NB4 (cell line): ENCODE measurements at regions not wholly inside any gene's neighbourhood (a gene's known extent, or its start where the extent isn't known, plus 50 kb on each side); places are given as distances from the start of the nearest gene placed in this dataset.

ENCODE experiments used
- DNase-seq: peaks from one replicate; pipeline ENCODE4 v3.0.0; 2010; ENCODE audit warnings: low read depth
- H3K4me3 ChIP-seq: one replicate; pipeline ENCODE4 v1.5.1; 2011; ENCODE audit warnings: mild to moderate bottlenecking, low read depth, low read length, moderate library complexity
- MYC ChIP-seq: IDR thresholded peaks from 2 replicates; pipeline ENCODE4 v1.6.1; 2011; ENCODE audit warnings: low read depth, low read length
- POLR2A ChIP-seq: IDR thresholded peaks from 2 replicates; pipeline ENCODE4 v1.6.1; 2011; ENCODE audit warnings: mild to moderate bottlenecking; ENCODE audit not compliant: insufficient read length; ENCODE audit errors: extremely low read depth
- TF ChIP-seq, protein P1 (sequence below): IDR thresholded peaks from one replicate; pipeline ENCODE4 v1.5.1; 2012; ENCODE audit warnings: low read depth, low read length
- TF ChIP-seq, protein P2 (sequence below): IDR thresholded peaks from 2 replicates; pipeline ENCODE4 v1.6.1; 2011; ENCODE audit warnings: low read depth, low read length

DNA sequence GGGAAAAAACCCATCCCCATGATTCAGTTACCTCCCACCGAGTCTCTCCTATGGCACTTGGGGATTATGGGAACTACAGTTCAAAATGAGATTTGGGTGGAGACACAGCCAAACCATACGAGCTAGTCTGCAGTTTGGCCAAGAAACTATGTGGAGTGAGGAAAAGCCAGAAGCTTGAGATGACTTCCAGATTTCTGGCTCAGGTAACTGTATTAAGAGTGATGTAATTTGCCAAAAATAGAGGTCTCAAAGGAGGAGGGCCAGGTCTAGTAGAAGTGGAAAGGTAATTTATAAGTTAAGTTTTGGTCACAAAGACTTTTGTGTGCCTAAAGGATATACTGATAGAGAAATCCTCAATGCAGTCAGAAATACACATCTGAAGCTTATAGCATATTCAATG, 279.7 kb upstream of the MGMT start:
- DNase-seq = no peak
- H3K4me3 ChIP-seq = no peak overlapping the region
- no peak for TF ChIP-seq POLR2A
- no peak for TF ChIP-seq MYC
- TF ChIP-seq, protein P1, sequence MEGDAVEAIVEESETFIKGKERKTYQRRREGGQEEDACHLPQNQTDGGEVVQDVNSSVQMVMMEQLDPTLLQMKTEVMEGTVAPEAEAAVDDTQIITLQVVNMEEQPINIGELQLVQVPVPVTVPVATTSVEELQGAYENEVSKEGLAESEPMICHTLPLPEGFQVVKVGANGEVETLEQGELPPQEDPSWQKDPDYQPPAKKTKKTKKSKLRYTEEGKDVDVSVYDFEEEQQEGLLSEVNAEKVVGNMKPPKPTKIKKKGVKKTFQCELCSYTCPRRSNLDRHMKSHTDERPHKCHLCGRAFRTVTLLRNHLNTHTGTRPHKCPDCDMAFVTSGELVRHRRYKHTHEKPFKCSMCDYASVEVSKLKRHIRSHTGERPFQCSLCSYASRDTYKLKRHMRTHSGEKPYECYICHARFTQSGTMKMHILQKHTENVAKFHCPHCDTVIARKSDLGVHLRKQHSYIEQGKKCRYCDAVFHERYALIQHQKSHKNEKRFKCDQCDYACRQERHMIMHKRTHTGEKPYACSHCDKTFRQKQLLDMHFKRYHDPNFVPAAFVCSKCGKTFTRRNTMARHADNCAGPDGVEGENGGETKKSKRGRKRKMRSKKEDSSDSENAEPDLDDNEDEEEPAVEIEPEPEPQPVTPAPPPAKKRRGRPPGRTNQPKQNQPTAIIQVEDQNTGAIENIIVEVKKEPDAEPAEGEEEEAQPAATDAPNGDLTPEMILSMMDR = no peak
- TF ChIP-seq, protein P2, sequence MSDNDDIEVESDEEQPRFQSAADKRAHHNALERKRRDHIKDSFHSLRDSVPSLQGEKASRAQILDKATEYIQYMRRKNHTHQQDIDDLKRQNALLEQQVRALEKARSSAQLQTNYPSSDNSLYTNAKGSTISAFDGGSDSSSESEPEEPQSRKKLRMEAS = no peak

DNA sequence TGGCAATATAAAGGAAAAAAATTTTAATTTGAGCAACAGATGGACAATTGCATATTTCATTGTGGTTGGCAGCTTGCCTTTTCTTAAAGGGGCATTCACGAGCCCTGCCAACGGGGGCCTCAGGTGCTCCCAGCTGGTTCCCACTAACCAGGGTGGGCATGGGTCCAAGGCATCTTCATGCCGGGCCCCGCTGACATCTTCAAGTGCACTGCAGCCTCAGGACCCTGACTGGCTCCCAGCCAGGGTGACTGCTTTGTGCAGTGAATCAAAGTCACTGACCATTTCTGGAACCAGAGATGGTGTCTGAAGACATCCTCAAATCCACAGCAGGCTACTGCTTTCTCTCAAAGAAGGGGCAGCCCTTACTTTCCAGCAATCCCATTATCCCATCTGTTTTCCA, 275.2 kb upstream of the MGMT start:
- no peak for TF ChIP-seq POLR2A
- no peak for TF ChIP-seq MYC
- TF ChIP-seq, protein P1 = no peak
- TF ChIP-seq, protein P2 = no peak
- H3K4me3 ChIP-seq = no peak overlapping the region
- DNase-seq = no peak

DNA sequence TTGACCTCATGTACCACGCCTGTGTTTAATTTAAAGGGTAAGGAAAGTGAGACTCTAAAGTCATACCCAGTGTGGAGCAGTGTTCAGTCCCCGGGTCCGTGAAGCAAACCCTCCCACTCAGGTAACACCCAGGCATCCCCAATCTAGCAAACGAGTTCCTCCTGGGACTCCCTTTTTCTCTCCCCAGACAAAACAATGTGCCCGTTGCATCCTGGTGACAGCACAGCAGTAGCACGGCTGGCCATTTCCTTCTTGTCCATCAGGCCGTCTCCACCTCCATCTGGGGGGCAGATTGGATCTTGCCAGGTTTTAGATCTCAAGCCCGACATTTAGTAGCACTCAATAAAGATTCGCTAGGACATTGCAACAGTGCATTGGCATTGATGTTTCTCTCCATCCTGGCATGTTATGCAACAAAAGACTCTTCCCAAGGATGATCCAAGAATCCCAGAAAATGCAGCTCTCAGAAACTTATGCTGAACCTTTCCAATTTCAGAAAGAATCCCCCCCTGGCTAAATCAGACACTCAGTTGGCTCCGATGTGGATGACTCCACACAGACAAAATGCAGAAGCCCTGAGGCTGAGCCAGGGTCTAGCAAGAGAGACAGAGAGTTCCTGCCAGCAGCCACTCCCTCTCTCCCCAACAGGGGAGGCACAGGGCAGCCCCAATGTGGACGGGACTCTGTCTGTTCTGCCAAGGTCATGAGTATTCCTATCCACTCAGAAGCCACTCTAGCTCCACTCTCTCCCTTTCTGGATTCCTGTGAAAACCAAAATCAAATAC, 274.5 kb upstream of the MGMT start:
- TF ChIP-seq, protein P1 = no peak
- no peak for TF ChIP-seq POLR2A
- no peak for TF ChIP-seq MYC
- TF ChIP-seq, protein P2 = no peak
- DNase-seq = no peak
- no peak overlapping the region for H3K4me3 ChIP-seq

- TF ChIP-seq POLR2A = no peak
- TF ChIP-seq, protein P1 = no peak
- no peak for TF ChIP-seq MYC
- TF ChIP-seq, protein P2 = no peak
- H3K4me3 ChIP-seq = no peak overlapping the region
- peak; percentile 18 for DNase-seq
Measured at GRCh38 chr10:129193148-129193547, 273.9 kb upstream of the MGMT start.

DNA sequence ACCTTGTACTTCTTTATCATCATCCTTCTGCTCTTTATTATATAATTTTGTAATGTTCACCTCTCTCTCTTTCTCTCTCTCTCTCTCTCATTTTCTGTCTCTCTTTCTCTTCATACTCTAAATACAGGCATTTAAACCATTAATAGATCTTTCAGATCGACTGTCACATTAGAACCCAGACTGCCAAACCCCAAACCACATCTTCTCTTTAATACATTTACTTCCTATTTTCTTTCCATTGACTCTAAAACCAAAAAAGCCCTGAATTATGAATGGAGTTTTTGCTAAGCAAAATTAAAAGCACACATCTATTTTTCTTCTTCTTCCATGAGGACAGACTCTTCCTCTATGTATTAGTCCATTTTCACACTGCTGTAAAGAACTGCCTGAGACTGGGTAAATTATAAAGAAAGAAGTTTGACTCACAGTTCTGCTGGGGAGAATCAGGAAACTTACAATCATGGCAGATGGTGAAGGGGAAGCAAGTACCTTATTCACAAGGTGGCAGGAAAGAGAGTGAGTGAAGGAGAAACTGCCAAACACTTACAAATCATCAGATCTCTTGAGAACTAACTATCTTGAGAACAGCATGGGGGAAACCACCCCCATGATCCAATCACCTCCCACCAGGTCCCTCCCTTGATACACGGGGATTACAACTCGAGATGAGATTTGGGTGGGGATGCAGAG, 272.7 kb upstream of the MGMT start:
- H3K4me3 ChIP-seq = no peak overlapping the region
- no peak for DNase-seq
- TF ChIP-seq, protein P1 = no peak
- TF ChIP-seq POLR2A (no peak), MYC (no peak)
- TF ChIP-seq, protein P2 = no peak
